ENCODE measurements at regions not wholly inside any gene's neighbourhood (a gene's known extent, or its start where the extent isn't known, plus 50 kb on each side); places are given as distances from the start of the nearest gene placed in this dataset.
"Not testable (repeated sequence)": the region's sequence is repeated elsewhere in the genome, so short reads cannot be mapped to it uniquely, and the experiment has no call there.

- Histone ChIP-seq H3K4me1 (ENCODE audit: control insufficient read depth in 4 of 4, insufficient read depth in 4 of 4, low read length in 3 of 4) (peaks cover 4 to 11% (median 6%) of the 10 kb centered on the region in 4 donors), H3K36me3 (ENCODE audit: control insufficient read depth in 4 of 4, insufficient read depth in 3 of 4, low read depth in 1 of 4, low read length in 3 of 4) (no peaks in the 10 kb centered on the region), H3K9ac (ENCODE audit: low read depth in 1 of 2, low read length in 2 of 2) (no peak overlapping the region), H3K27ac (ENCODE audit: low read depth in 1 of 2, low read length in 2 of 2) (peak overlapping the region; percentile 5 to 54), H3K4me3 (ENCODE audit: low read depth in 1 of 3, low read length in 3 of 3) (no peak overlapping the region), H3K27me3 (ENCODE audit: control insufficient read depth in 4 of 4, insufficient read depth in 4 of 4, low read length in 3 of 4) (no peaks in the 10 kb centered on the region), H3K9me3 (ENCODE audit: control insufficient read depth in 4 of 4, low read length in 3 of 4) (no peaks in the 10 kb centered on the region)
- TF ChIP-seq YY1 (IDR thresholded peaks at IDR 0.05) (peak; percentile 94), NR2F2 (IDR thresholded peaks at IDR 0.05) (no peak), RXRA (IDR thresholded peaks at IDR 0.05) (peak; percentile 66 to 81), HNF4A (conservative IDR thresholded peaks at IDR 0.05) (peak; percentile 73 to 78), SP1 (IDR thresholded peaks at IDR 0.05) (peak; percentile 63), RAD21 (IDR thresholded peaks at IDR 0.05) (peak; percentile 55 to 67), EGR1 (IDR thresholded peaks at IDR 0.05; ENCODE audit: low read depth in 2 of 2) (no peak), FOXA1 (IDR thresholded peaks at IDR 0.05) (no peak), FOXA2 (IDR thresholded peaks at IDR 0.05) (no peak), JUND (IDR thresholded peaks at IDR 0.05) (peak in 1 of 2 donors; percentile 62), REST (IDR thresholded peaks at IDR 0.05) (peak; percentile 61), GABPA (IDR thresholded peaks at IDR 0.05 in 1 of 2, conservative IDR thresholded peaks at IDR 0.05 in 1 of 2) (no peak), HNF4G (IDR thresholded peaks at IDR 0.05) (no peak), ZBTB33 (IDR thresholded peaks at IDR 0.05) (peak; percentile 27), MAX (IDR thresholded peaks at IDR 0.05) (peak; percentile 86), CTCF (IDR thresholded peaks at IDR 0.05; ENCODE audit: low read depth, low read length, missing input control) (no peak), TAF1 (conservative IDR thresholded peaks at IDR 0.05) (no peak)
- DNase-seq (ENCODE audit: low spot score), result no peak
- 46% methylated on average over 9 of the region's 9 CpGs for WGBS
Measured at GRCh38 chr20:53778041-53778516, 184.4 kb upstream of the ZNF217 start.

GRCh38 chr20:53777402-53777801, 183.8 kb upstream of the ZNF217 start:
- H3K4me1 ChIP-seq (ENCODE audit: control insufficient read depth in 4 of 4, insufficient read depth in 4 of 4, low read length in 3 of 4), result peaks cover 4 to 11% (median 6%) of the 10 kb centered on the region in 4 donors
- H3K36me3 ChIP-seq (ENCODE audit: control insufficient read depth in 4 of 4, insufficient read depth in 3 of 4, low read depth in 1 of 4, low read length in 3 of 4); H3K9me3 ChIP-seq (ENCODE audit: control insufficient read depth in 4 of 4, low read length in 3 of 4); H3K27ac ChIP-seq (ENCODE audit: low read depth in 1 of 2, low read length in 2 of 2); DNase-seq (ENCODE audit: low spot score); H3K9ac ChIP-seq (ENCODE audit: low read depth in 1 of 2, low read length in 2 of 2); H3K27me3 ChIP-seq (ENCODE audit: control insufficient read depth in 4 of 4, insufficient read depth in 4 of 4, low read length in 3 of 4); H3K4me3 ChIP-seq (ENCODE audit: low read depth in 1 of 3, low read length in 3 of 3): not testable (repeated sequence)
- 95% methylated on average over 7 of the region's 7 CpGs for WGBS

All from liver (tissue), 8 donors.